ENCODE measurements at regions not wholly inside any gene's neighbourhood (a gene's known extent, or its start where the extent isn't known, plus 50 kb on each side); places are given as distances from the start of the nearest gene placed in this dataset.

GRCh38 chr12:131620946-131621681, 89.8 kb upstream of the SFSWAP start:
- Histone ChIP-seq H3K14ac (ENCODE audit: insufficient read length) (no peak overlapping the region), H3K27ac (ENCODE audit: low read depth, low read length) (no peak overlapping the region), H2AFZ (ENCODE audit: low read length) (no peak overlapping the region), H4K91ac (replicated peaks; ENCODE audit: insufficient read length, low read length) (peak overlapping the region; percentile 100), H4K5ac (ENCODE audit: insufficient read length, low read depth, low read length) (peak overlapping the region; percentile 62), H3K23ac (ENCODE audit: insufficient read length) (no peak overlapping the region), H2AK5ac (ENCODE audit: low read depth, low read length) (peak overlapping the region; percentile 98), H2BK15ac (ENCODE audit: low read length) (peak overlapping the region; percentile 82), H4K20me1 (replicated peaks in 1 of 2; ENCODE audit: control insufficient read depth in 1 of 2, insufficient read depth in 2 of 2, low read length in 2 of 2) (no peaks in the 10 kb centered on the region), H3K9me3 (ENCODE audit: insufficient read depth in 2 of 2, low read depth in 1 of 2, low read length in 1 of 2) (no peaks in the 10 kb centered on the region), H3K27me3 (replicated peaks in 1 of 4; ENCODE audit: control insufficient read depth in 3 of 4, extremely low read depth in 1 of 4, insufficient read depth in 3 of 4, low read length in 3 of 4) (no peaks in the 10 kb centered on the region), H2BK5ac (ENCODE audit: low read depth, low read length) (peak overlapping the region; percentile 64; the same call in 1 of the 2 replicates), H3K4ac (replicated peaks; ENCODE audit: insufficient read length, low read depth, low read length) (peak overlapping the region; percentile 53), H2BK12ac (ENCODE audit: low read depth, low read length) (peak overlapping the region; percentile 99; the same call in 1 of the 2 replicates), H4K8ac (ENCODE audit: extremely low read depth, insufficient read depth, low read length) (no peak overlapping the region; the same call in 1 of the 2 replicates), H3K4me1 (replicated peaks in 1 of 4; ENCODE audit: control insufficient read depth in 3 of 4, insufficient read depth in 4 of 4, low read length in 3 of 4) (peaks cover under 1 to 36% (median 21%) of the 10 kb centered on the region in 4 experiments), H2BK120ac (replicated peaks; ENCODE audit: low read depth, low read length) (peak overlapping the region; percentile 95), H3K79me2 (ENCODE audit: control insufficient read depth in 1 of 2, insufficient read depth in 2 of 2, low read length in 2 of 2) (no peaks in the 10 kb centered on the region), H3K36me3 (ENCODE audit: control insufficient read depth in 2 of 4, insufficient read depth in 4 of 4, low read length in 3 of 4) (no peaks in the 10 kb centered on the region), H2BK20ac (ENCODE audit: low read length) (peak overlapping the region; percentile 86), H3K4me2 (ENCODE audit: insufficient read depth in 1 of 2, low read depth in 2 of 2, low read length in 2 of 2) (0 out of 4 replicates have a peak overlapping the region, but pooled peaks of 1 of the 2 experiments have one; percentile 18), H3K4me3 (ENCODE audit: extremely low read depth in 1 of 4, insufficient read depth in 2 of 4, low read depth in 3 of 4, low read length in 4 of 4) (no peak overlapping the region), H3K9ac (replicated peaks in 1 of 4; ENCODE audit: extremely low read depth in 1 of 4, low read depth in 3 of 4, low read length in 3 of 4) (no peak overlapping the region), H3K79me1 (ENCODE audit: low read depth, low read length) (no peaks in the 10 kb centered on the region), H3K56ac (replicated peaks; ENCODE audit: insufficient read length, low read depth, low read length) (no peak overlapping the region), H3K18ac (ENCODE audit: extremely low read depth, low read length) (peak overlapping the region; percentile 52), H3K23me2 (ENCODE audit: low read depth, low read length) (no peaks in the 10 kb centered on the region)
- POLR2A ChIA-PET (ENCODE audit: partially characterized antibody) = interaction anchor here (0.6 to 0.8 kb wide), 3 partner anchors 12 to 486 kb away, joined by 3 read pairs; no protein-coding TSS in a partner anchor
- TF ChIP-seq JUND (IDR thresholded peaks at IDR 0.05; ENCODE audit: low read length) = no peak
- TF ChIP-seq CHD1 (IDR thresholded peaks at IDR 0.05; ENCODE audit: low read depth, low read length) = no peak
- TF ChIP-seq NRF1 (IDR thresholded peaks at IDR 0.05; ENCODE audit: low read depth, low read length) = no peak
- no peak for TF ChIP-seq SIN3A (conservative IDR thresholded peaks at IDR 0.05 in 1 of 2, IDR thresholded peaks at IDR 0.05 in 1 of 2; ENCODE audit: low read depth in 1 of 2, low read length in 2 of 2)
- no peak for TF ChIP-seq MAFK (IDR thresholded peaks at IDR 0.05; ENCODE audit: low read depth, low read length)
- CTCF ChIA-PET (ENCODE audit: partially characterized antibody) = interaction anchor here (0.7 to 2.0 kb wide), 10 partner anchors 12 to 793 kb away, joined by 3 to 5 read pairs (median 3); no protein-coding TSS in a partner anchor
- 86% methylated on average over 21 of the region's 27 CpGs; no CpG with 5 or more reads in 1 of the 2 experiments for WGBS, 2 experiments (ENCODE audit: extremely low coverage in 1 of 2, insufficient coverage in 1 of 2, insufficient read length in 1 of 2, insufficient replicate concordance in 2 of 2, low coverage in 1 of 2, low lambda C conversion rate in 2 of 2, missing lambda C conversion rate in 1 of 2)
- no peak for FAIRE-seq
- DNase-seq (ENCODE audit: low read depth in 1 of 2, low spot score in 2 of 2) = no peak

Data from H1 (cell line).